NCI-H146 (cell line): ENCODE measurements at regions not wholly inside any gene's neighbourhood (a gene's known extent, or its start where the extent isn't known, plus 50 kb on each side); places are given as distances from the start of the nearest gene placed in this dataset.
A peak's percentile ranks its signal among the peaks of the same experiment; 100 is the strongest.

Experiments used
- DNase-seq: peaks from one replicate; lab custom pipeline; 2025; lab: John Stamatoyannopoulos, UW

GRCh38 chr10:58010073-58010702, 257.5 kb downstream of the IPMK start:
- DNase-seq: peak; percentile 4

DNA sequence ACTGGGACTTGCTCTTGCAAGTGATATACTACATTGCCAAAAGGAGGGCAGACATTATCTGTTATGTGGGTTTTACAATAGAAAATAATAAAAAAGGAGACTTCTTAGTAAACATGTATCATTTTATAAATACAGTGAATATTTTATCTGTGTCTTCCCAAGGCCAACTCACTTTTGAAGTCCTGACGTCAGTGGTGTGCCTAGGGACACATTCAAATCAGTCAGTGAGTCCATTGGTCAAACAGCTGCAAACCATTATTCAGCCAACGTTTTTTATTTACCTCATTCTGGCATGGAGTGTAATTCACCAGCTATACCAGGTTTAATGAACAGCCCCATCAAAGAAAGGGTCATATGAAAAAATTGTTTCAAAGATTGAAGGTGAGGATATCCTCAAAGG, 263.7 kb downstream of the IPMK start:
- no peak for DNase-seq

DNA sequence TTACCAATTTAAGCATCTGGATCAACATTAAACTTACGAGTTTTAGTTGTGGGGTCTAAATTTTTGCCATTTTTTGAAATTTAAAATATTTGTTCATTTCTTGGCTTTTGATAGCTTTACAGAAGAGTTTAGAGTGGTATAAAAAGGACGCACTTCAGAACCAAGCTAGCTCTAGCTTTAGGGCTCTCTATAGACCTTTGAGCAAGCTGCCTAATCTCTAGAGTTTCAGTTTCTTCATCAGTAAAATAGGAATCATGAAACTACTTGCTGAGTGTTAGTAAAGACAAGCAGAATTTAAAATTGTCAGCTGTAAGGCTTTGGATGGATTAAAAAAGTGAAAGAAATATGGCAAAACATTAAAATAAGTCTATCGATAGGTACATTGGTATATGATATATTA, 266.5 kb downstream of the IPMK start:
- DNase-seq: no peak

DNA sequence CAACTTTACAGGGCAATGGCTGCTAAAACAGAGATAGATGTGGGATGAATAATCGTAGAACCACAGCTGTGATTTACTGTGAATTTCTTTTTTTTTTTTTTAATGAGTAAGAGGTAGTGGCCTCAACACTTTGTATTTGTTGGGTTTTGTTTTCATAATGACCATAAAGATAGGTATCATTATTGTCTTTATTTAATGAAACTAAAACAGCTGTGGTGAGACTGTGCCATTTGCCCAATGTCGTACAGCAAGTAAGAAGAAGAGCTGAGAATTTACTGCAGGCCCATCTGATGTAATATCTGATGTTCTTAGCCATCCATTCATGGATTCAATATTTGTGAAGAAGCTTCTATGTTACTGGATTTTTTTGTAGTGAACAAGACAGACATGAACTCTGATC, 271.2 kb downstream of the IPMK start:
- no peak for DNase-seq

- DNase-seq: no peak
Observed at GRCh38 chr10:57993302-57993701, 274.4 kb downstream of the IPMK start.

DNA sequence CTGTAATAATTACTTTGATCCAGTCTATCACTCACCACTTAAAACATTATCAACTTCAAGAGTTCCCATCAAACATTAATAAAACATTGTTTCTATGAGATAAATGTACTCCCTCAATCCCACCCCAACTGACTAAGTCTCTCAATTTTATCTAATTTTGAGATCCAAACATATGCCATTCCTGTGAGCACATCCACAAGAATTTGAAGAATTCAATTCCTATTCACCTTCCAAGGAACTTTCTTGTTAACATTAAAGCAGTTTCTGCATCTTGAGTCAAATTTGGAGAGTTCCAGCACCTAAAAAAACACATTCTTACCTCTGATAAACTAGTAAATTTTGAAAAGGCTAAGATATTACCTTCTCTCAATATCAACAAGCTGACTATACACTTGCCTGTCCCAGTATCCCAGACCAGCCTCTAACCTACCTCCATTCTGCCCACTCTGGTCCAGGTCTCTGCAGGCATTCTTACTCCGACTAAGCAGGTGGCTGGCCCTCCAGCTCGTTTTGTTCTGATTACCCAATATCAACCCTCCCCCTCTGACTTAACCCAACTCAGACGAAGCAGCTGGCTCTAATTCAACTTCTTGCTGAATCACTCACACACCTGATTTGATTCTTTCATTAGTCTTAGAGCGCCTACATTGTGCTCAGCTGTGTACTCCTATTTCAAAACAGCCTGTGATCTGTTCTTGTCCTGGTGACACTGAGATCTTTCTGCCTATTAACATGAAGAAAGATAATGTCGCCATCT, 275.2 kb downstream of the IPMK start:
- DNase-seq: no peak

GRCh38 chr10:57988964-57989363, 278.7 kb downstream of the IPMK start:
- DNase-seq: no peak

DNA sequence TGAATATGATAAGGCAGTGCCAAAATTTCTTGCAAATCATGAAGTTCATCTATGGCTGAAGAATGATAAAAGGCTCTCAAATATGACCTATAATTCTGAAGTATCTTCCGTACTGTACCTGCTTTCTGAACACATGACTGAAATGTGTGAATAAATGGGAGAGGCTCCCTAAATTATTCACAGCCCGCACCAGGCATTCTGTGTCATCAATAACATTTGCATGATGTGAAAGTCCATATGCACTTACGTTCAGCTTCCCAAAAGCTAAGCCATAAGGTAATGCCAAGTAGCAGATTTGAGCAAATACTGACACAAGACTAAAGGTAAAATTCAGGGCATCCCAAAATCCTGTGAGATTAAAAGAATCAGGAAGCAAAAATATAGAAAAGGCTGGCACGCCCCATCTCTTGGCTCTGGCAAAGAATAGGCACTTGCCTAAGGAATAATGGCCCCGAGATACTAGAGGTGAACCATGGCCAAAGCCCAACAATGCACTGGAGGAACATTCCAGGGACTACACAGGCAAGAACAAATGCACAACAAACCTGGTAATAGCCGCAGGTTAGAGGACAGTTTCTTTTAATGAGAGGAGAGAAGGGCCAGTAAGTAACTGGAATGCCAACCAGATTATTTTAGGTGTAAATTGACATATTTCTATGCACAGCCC, 280.5 kb downstream of the IPMK start:
- DNase-seq: no peak

- DNase-seq: no peak
Observed at GRCh38 chr10:57986422-57986821, 281.3 kb downstream of the IPMK start.

- no peak for DNase-seq
Observed at GRCh38 chr10:57983281-57983791, 284.4 kb downstream of the IPMK start.

DNA sequence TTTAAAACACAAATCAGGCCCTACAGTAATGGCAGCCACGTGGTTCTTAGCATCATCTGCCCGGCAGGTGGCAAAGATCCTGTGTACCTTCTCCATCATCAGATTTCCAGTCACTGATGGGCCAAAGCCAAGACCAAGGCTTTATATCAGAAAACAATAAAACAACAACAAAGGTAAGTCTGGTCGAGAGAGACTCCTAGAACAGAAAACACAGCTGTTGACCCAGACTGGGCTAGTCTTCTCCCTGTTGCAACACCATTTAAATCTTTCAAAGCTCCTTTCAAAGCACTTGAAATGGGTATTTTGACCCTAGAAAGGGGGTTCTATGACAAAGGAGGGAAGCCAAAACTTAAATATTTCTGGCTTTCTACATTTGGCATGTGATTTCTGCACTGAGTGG, 285.6 kb downstream of the IPMK start:
- no peak for DNase-seq

- DNase-seq: no peak
Observed at GRCh38 chr10:57979956-57980355, 287.7 kb downstream of the IPMK start.

DNA sequence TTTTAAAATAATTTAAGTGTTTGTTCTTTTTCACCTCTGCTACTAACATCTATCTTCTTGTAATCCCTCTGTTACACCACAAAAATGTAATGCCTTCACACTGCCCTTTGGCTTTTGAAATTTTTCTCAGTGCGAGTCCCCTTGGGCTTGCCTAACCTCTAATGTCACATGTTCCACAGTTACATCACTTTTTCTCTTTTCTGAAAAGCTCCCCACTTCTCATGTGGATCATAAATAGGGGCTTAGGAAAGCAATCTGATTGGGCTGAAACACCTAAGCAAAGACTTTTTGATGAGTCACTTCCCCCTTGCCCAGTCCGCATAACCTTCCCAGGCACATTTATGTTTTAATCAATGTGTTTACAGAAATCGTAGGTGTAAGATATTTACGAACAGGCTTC, 288.2 kb downstream of the IPMK start:
- no peak for DNase-seq

GRCh38 chr10:57977262-57977661, 290.4 kb downstream of the IPMK start:
- no peak for DNase-seq

- DNase-seq: no peak
Observed at GRCh38 chr10:57973451-57973850, 294.2 kb downstream of the IPMK start.

DNA sequence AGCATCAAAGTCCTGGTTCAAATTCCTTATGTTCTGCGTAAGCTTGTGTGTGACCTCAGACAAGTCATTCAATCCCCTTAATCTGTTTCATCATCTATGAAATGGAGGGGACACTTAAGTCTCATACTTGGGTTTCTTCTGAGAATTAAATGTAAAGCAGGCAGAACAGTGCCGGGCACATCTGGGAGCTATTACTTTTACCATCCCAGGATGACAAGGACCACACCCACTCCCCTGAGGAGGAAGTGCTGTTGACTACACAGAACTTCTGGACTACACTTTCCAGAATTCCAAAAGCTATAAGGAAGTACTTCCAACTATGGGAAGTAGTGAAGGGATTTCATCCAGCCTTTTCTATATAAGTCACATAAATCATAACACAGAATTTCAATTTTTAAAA, 294.9 kb downstream of the IPMK start:
- no peak for DNase-seq

GRCh38 chr10:57968328-57969016, 299.2 kb downstream of the IPMK start:
- DNase-seq: no peak

DNA sequence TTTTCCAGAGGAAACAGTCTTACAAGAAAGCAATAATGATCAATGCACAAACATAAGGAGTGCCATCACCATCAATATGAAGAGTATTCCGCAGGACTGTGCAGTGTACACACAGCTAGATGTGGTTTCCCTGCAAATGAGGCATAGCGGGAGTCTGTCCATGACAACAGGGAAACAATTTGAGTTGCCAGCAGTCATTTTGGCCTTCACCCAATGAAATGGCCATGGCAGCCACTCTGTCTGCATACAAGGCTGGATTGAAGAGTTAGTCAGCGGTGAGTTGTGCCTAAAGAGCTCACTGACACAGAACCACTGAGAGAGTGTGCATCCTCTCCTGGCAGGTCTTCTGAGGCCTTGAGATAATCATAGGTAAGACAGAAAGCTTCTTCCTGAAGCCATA, 303.3 kb downstream of the IPMK start:
- DNase-seq: no peak

- no peak for DNase-seq
Observed at GRCh38 chr10:57963546-57963945, 304.1 kb downstream of the IPMK start.

GRCh38 chr10:57962839-57963238, 304.9 kb downstream of the IPMK start:
- no peak for DNase-seq

DNA sequence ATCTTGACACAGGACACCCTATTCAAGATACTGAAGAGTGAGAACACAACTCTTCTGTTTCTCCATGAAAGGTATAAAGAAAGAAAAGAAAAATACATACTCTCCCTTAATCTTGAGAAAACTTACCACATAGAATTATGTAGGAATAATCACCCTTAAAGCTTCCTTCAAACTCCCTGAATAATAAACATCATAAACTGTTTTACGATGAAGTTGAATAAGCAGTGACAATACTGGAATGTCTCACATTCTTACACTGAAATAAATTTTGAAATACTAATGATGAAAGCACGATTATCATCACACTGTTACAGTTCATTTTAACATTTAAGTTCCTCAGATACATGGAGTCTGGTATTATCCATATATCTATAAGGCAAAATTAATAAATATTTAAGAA, 306.2 kb downstream of the IPMK start:
- DNase-seq: no peak

DNA sequence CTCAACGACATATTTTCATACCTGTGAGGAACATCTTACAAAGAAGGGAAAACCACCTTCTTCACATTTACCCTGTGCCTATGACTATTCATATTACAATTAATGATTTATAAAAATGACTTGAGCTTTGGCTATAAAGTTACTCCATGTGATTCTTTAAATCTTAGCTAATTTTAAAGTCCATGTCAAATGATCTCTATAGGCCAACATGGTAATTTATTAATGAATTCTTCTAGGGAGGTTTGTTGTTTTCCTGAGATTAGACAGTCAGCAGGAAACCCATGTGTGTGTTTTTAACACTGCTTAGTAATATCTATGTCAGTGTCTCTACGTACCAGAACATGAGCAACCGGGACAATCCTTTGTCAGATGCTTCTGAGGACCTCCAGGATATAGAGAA, 307.3 kb downstream of the IPMK start:
- DNase-seq: no peak
